Sigmoid colon (tissue), 4 donors: ENCODE measurements at regions not wholly inside any gene's neighbourhood (a gene's known extent, or its start where the extent isn't known, plus 50 kb on each side); places are given as distances from the start of the nearest gene placed in this dataset.

Experiments used
- CTCF ChIP-seq, 4 experiments: fragments of 450-650 bp in 3 of 4; fragments of 200-600 bp in 1 of 4; IDR thresholded peaks; one replicate each; pipeline ENCODE4 v1.5.1; 2016 to 2019; ENCODE audit warnings: antibody characterized with exemption in 4 of 4, mild to moderate bottlenecking in 3 of 4, moderate library complexity in 2 of 4
- EP300 ChIP-seq, 4 donors: sonication (generic); formaldehyde crosslinking; IDR thresholded peaks; one replicate each; pipeline ENCODE4 v1.6.1; 2017; ENCODE audit warnings: antibody characterized with exemption in 4 of 4
- POLR2A ChIP-seq, 2 donors: fragments of 450-650 bp; IDR thresholded peaks; one replicate each; pipeline ENCODE4 v1.6.1; 2016; ENCODE audit warnings: antibody characterized with exemption in 2 of 2, mild to moderate bottlenecking in 2 of 2, moderate library complexity in 2 of 2
- POLR2AphosphoS5 ChIP-seq, 4 donors: sonication (generic); formaldehyde crosslinking; IDR thresholded peaks; one replicate each; pipeline ENCODE4 v1.6.1; 2017; ENCODE audit warnings: antibody characterized with exemption in 4 of 4

DNA sequence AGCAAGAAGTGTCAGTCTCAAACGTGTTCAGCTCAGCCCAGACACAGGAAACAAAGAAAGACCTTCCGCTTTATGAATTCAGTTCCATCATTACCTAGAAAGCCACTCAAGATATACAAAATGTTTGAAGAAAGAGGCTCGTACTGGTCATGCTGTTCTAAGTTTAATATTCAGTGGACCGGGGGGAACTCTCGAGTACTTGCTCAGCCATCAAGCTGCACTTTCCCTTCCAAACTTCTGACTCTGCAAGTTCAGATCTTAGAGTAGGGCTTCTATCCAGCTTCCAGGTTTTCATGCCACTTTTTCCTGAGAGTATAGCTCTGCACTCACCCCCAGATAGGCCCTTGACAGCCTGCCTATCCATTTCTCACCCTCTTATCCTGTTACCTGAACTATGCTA is 62.8 kb upstream of the OSBPL8 start:
- TF ChIP-seq CTCF (IDR thresholded peaks at IDR 0.05), result no peak
- no peak for TF ChIP-seq EP300 (IDR thresholded peaks at IDR 0.05)
- no peak for TF ChIP-seq POLR2AphosphoS5 (IDR thresholded peaks at IDR 0.05)
- TF ChIP-seq POLR2A (IDR thresholded peaks at IDR 0.05), result no peak
